IPS-11a (cell line): ENCODE measurements at regions not wholly inside any gene's neighbourhood (a gene's known extent, or its start where the extent isn't known, plus 50 kb on each side); places are given as distances from the start of the nearest gene placed in this dataset.

Experiments
- H3K4me3 ChIP-seq: one replicate; pipeline ENCODE4 v1.5.1; 2013; ENCODE audit warnings: low read depth, low read length, control low read depth

DNA sequence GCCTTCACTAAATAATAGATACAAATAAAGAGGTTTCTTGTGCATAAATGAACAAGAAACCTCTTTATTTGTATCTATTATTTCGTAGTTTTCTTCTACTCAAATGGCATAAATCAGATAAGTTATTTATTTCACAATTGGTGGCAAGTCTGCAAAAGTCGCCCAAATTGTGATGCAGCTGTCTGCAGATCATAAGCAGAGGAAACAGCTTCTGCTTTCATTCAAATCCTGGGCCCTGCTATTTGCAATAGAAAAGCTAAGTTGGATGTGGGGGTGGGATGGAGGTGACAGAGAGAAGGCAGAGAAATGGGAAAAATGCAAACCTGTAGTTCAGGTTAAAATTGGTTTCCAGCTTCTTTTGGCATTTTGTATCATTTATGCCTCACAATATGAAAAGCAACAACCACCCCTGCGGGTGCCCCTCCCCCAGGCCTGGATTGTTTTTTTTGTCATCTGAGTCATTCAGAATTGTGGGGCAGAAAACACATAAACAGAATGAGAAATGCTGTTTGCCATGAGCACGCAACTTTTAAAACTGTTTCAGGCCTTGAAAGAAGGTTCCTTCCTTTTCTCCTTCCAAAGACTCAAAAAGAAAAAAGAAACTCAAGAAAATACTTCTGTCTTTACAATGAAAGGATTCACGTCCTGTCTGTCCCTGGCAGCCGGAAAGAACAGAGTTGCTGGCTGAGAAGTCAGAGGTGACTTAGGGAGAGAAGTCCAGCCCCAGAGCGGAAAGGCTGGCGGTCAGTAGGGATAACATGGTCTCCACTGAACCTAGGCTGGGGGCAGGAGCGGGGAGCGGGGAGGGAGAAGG, 132.9 kb downstream of the BAMBI start:
- no peak overlapping the region for H3K4me3 ChIP-seq

GRCh38 chr10:28811639-28812349, 134.5 kb downstream of the BAMBI start:
- H3K4me3 ChIP-seq = no peak overlapping the region

DNA sequence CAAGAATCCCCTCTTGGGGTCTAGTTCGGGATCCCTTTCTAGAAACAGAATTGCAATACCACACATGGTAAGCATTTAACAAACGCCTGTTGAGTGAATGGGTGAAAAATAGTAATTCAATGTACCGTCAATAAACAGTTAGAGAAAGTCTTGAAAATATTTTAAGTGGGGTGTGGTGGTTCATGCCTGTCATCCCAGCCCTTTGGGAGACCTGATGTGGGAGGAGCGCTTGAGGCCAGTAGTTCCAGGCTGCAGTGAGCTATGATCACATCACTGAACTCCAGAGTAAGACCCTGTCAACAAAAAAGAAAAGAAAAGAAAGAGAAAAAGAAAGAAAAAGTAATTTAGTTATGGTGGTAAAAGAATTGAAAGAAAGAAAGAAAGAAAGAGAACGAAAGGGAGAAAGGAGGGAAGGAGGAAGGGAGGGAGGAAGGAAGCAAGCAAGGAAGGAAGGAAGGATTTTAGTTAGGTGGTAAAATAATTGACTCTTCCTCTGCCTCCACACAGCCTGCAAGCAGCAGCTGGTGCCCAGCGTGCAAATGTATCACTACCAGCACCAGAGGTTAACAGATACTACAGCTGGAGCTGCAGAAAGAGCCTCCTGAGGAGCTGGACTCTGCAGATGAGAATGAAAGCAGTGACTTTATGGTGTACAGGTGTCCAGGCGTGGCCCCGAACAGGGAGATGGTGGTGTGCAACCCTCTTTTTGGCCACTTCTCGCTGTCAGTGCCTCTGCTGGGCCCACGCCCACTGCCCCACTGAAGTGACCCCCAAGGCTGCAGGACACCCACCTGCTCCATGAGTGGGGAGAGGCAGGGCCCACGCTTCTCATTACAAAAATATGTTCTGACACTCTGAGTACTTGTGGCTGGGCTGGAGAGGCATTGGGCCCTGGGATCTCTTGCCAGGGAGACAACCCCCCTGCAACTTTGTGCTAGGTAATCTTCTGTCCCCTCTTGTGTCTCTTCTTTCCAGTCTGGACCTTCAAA, 135.4 kb downstream of the BAMBI start:
- H3K4me3 ChIP-seq = no peak overlapping the region

GRCh38 chr10:28815681-28816080, 138.4 kb downstream of the BAMBI start:
- H3K4me3 ChIP-seq = no peak overlapping the region

DNA sequence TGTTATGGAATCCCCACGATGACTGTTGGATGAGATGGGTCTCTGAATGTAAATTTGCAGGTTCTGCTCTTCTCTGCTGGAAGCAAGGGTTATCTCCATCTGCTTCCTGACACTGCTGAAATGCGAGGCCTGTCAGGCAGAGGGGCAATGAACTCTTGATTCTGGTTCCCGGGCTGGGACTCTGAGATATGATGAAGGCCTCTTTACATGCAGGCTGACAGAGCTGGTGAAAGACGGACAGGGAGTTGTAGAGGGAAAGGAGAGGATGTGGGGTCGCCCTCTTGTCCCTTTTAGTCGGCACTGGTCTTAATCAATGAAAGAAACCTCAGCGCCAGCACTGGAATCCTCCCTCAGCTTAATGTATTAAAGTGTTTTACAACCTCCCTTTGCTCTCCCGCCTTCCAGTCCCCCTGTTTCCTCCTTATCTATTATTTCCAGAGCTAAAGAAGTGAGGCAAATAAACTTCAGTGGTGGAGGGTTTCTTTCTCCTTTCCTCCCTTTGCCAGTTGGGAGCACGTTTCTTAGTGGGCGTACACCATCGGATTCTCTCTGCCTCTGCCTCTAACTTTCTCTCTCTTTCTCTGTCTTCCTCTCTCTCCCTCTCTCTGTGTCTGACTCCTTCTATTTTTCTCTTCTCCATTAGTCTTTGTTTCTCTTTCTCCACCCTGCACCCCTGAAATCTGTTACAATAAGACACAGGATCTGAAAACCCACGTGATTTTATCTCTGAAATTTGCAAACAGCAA, 145.6 kb downstream of the BAMBI start:
- no peak overlapping the region for H3K4me3 ChIP-seq

DNA sequence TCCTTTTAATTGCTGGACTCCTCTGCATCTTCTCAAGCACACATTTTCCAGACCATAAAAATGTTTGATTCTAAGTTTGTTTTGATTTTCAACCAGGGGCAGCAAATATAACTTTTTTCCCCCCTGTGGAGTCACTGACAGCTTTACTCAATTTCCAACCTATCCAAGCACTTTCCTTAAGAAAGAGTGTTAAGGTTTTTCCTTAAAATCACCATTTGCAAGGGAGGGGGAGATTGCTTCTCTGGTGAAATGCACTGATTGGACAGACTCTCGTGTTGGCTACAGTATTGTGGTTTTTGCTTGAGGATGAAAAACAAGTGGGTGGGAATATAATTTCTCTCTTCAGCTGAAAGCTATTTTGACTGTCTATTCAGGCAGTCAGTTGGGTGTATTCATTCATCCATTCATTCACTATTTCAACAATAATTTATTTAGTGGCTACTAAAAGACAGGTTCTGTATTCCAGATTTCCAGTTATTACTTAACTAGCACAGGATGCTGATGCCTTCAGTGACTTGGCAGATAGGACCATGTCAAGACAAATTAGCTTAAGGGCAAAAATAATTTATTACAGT, 146.3 kb downstream of the BAMBI start:
- no peak overlapping the region for H3K4me3 ChIP-seq

DNA sequence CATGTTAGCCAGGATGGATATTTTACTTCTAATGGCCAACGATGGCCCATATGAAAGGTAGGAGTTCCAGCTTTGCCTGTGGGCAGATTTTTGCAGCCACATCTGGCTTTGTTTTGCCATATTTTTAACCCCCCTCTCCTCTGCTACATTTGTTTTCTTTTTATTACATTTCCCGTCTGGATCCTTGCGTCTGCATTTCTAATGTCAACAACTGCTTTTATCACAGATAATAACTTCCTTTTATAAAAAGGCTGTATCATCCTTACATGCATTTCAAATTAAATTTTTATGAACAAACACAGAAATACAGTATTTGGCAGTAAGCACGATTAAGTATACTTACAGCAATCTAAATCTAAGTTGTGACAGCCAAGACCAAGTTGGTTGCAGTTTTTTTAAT, 156.0 kb downstream of the BAMBI start:
- H3K4me3 ChIP-seq = no peak overlapping the region

DNA sequence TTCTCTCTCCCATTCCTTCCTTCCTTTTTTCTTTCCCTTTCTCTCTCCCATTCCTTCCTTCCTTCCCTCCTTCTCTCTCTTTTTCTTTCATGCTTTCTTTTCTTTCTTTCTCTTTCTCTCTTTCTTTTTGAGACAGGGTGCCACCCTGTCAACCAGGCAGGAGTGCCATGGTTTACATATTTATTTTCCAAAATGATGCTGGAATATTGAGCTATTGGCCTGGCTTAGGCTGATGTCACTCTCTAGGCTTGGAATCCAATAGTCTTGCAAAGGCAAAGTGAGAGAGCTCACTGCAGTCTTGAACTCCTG, 159.1 kb downstream of the BAMBI start:
- no peak overlapping the region for H3K4me3 ChIP-seq

DNA sequence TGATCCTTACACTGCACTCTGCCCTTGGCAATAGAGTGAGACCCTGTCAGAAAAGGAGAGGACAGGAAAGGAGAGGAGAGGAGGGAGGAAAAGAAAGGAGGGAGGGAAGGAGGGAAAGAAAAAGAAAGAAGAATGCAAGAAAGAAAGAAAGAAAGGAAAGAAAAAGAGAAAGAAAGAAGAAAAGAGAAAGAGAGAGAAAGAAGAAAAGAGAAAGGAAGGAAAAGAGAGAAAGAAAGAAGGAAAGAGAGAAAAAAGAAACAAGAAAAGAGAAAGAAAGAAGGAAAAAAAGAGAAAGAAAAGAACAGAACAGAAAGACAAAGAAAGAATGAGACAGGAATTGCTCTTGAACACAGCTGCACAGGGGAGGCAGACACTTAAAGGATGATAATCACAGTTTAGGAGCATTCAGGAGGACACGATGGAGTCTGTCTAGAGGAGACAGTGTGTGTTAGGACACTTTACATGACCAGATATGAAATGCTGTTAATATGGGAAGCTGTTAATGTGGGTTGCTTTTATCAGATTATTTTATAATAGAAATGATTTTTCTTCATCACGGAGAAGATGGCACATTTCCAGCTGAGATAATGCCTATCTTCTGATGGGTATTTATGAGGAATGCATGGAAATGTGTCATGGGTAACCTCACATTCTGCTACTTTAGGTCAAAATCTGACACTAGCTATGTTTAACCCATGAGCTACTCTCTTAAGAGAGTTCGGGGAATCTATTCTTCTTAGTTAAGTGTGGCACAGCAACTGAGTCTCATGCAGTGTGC, 160.5 kb downstream of the BAMBI start:
- H3K4me3 ChIP-seq = no peak overlapping the region

- H3K4me3 ChIP-seq = no peak overlapping the region
These were observed 161.6 kb downstream of the BAMBI start for GRCh38 chr10:28838908-28839307.

DNA sequence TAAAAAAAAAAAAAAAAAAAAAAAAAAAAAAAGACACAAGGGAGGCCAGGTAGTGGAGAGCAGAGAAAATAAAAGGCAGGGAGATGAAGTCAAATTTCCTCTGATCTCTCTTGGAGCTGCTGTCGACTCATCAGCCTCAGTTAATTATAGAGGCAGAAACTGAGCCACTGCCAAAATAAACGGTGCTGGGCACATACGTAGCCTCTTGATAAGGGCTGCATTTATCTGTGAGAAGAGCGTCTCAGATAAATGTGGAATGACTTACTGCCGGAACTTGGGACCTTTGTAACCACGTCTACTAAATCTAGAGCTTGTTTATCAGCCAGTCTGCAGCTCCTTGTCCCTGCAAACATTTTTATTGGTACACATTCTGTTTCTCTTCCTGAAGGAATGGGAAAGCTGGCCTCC, 162.3 kb downstream of the BAMBI start:
- H3K4me3 ChIP-seq = no peak overlapping the region

DNA sequence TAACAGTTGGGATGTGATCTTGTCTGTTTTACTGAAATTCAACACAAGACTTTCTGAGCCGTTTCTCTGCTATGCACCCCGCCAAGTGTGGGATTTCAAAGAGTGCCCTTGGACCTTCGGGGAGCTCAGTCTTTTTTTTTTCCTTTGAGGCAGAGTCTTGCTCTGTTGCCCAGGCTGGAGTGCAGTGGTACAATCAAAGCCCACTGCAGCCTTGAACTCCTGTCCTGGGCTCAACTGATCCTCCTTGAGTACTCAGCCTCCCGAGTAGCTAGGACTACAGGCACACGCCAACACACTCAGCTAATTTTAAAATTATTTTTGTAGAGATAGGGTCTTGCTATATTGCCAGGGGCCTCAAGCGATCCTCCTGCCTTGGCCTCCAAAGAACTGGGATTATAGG, 162.9 kb downstream of the BAMBI start:
- no peak overlapping the region for H3K4me3 ChIP-seq

DNA sequence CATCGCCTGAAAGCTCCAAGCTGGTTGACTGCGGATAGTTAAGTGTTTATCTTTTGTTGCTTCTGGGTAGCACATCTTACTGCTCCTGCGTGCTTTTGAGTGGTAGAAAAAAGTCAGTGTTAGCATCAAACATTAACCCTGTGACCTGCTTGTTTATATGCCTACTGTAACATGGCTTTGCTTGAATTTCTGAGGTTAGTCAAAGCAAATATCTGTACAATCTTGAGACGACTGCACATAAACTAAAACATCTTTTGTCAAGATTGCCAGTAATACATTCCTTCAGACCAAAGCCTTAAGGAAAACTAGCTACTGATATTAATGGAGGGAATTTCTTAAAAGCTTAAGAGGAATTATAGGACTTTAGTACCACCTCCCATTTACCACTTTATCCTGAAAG, 163.7 kb downstream of the BAMBI start:
- H3K4me3 ChIP-seq = no peak overlapping the region

DNA sequence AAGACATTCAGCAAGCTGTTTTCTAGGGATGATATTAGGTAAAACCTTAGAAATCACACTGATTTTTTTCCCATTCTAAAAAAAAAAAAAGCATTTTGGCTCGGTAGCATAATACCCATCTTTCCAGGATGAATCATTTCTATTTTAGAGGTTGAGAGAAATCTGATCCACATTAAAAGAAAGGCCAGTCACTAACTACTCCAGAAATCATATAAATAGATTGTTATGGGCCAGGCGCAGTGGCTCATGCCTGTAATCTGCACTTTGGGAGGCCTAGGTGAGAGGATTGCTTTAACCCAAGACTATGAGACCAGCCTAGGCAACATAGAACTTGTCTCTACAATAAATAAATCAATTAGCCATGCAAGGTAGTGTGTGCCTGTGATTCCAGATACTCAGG, 164.3 kb downstream of the BAMBI start:
- H3K4me3 ChIP-seq = no peak overlapping the region

- H3K4me3 ChIP-seq = no peak overlapping the region
These were observed 165.0 kb downstream of the BAMBI start for GRCh38 chr10:28842321-28842720.

GRCh38 chr10:28845009-28845682, 167.8 kb downstream of the BAMBI start:
- H3K4me3 ChIP-seq = no peak overlapping the region

DNA sequence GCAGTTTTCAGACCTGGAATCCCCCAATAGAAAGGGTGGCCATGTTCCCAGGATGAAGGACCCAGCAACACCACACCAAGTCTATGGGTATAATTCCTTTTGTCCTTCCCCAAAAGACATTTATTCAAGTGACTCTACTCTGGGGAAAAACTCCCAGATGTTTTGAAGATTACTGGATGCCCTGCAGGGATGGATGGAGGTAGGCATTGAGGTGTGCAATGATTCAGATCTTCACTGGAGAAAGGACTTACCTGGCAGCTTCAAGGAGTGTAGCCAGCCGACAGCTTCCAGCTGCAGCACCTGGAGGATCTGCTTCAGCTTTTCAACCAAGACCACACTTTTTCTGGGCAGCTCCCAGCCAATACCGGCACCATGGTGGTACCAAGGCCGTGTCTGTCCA, 172.0 kb downstream of the BAMBI start:
- H3K4me3 ChIP-seq = no peak overlapping the region

- no peak overlapping the region for H3K4me3 ChIP-seq
These were observed 172.5 kb downstream of the BAMBI start for GRCh38 chr10:28849821-28850220.

DNA sequence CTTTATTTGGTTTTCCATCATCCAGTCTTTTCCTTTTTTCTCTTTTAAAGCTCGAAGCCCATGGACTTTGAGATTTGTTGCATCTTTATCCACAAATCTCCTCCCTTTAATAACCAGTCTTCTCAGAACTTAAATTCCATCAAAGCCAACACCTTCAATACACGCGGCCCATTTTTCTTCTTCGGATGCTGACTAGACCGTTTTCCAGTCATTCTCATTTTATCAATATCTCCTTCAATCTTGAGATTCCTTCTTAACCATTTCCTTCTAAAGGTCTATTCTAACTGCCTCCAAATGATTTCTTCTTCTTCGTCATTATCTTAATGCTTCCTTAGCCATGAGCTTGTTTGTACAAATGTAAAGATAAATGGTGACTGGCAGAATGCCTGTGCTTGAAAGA, 173.5 kb downstream of the BAMBI start:
- H3K4me3 ChIP-seq = no peak overlapping the region
